Sciatic nerve (tissue), 2 donors: ENCODE measurements at regions not wholly inside any gene's neighbourhood (a gene's known extent, or its start where the extent isn't known, plus 50 kb on each side); places are given as distances from the start of the nearest gene placed in this dataset.

Source experiments
- ATAC-seq: fragments of 200-7000 bp; cut with Tn5 transposase; one replicate; pipeline ENCODE4 v1.9.1; 2020; ENCODE audit warnings: mild to moderate bottlenecking, moderate library complexity
- DNase-seq: peaks from one replicate; pipeline ENCODE4 v3.0.0-alpha.2; 2020; ENCODE audit warnings: low spot score
- intact Hi-C: fragments of 100-400 bp; cut with DNase I; formaldehyde crosslinking; loops from one replicate; pipeline ENCODE4 v1.14.2; 2022
- donor health status: DM: no; HTN: no; CAD: no.
- donor health status: DM: no; HTN: no; CAD: no.

GRCh38 chr10:4352414-4352961, 473.5 kb upstream of the AKR1E2 start:
- DNase-seq, result no peak
- ATAC-seq, result peak; percentile 93
- intact Hi-C loops, result no loop called here

GRCh38 chr10:4351723-4352413, 474.1 kb upstream of the AKR1E2 start:
- ATAC-seq, result peak; percentile 76

GRCh38 chr10:4347397-4347796, 478.6 kb upstream of the AKR1E2 start:
- no peak for DNase-seq
- intact Hi-C loops, result no loop called here
- no peak for ATAC-seq

More at GRCh38 chr10:4351723-4352413, 474.1 kb upstream of the AKR1E2 start:
- intact Hi-C loops, result no loop called here
- no peak for DNase-seq

- no peak for DNase-seq
- ATAC-seq, result peak; percentile 75
- intact Hi-C loops, result no loop called here
Measured at GRCh38 chr10:4345877-4346646, 479.9 kb upstream of the AKR1E2 start.

GRCh38 chr10:4344492-4344994, 481.5 kb upstream of the AKR1E2 start:
- intact Hi-C loops, result no loop called here
- DNase-seq (no peak), ATAC-seq (peak; percentile 84)

GRCh38 chr10:4343873-4344272, 482.1 kb upstream of the AKR1E2 start:
- intact Hi-C loops, result no loop called here
- DNase-seq (no peak), ATAC-seq (no peak)

- ATAC-seq, result no peak
- no peak for DNase-seq
- intact Hi-C loops, result no loop called here
Measured at GRCh38 chr10:4343091-4343490, 482.9 kb upstream of the AKR1E2 start.

- ATAC-seq (no peak), DNase-seq (no peak)
- intact Hi-C loops, result no loop called here
Measured at GRCh38 chr10:4338768-4339167, 487.2 kb upstream of the AKR1E2 start.

GRCh38 chr10:4337563-4337962, 488.4 kb upstream of the AKR1E2 start:
- no peak for DNase-seq
- ATAC-seq, result no peak
- intact Hi-C loops, result no loop called here

- ATAC-seq, result no peak
- no peak for DNase-seq
- intact Hi-C loops, result no loop called here
Measured at GRCh38 chr10:4334871-4335270, 491.1 kb upstream of the AKR1E2 start.

- intact Hi-C loops, result no loop called here
- DNase-seq (no peak), ATAC-seq (no peak)
Measured at GRCh38 chr10:4334015-4334414, 492.0 kb upstream of the AKR1E2 start.

- ATAC-seq (no peak), DNase-seq (no peak)
- intact Hi-C loops, result no loop called here
Measured at GRCh38 chr10:4333459-4333894, 492.5 kb upstream of the AKR1E2 start.

GRCh38 chr10:4332764-4333458, 493.1 kb upstream of the AKR1E2 start:
- ATAC-seq, result no peak
- DNase-seq, result no peak
- intact Hi-C loops, result no loop called here

GRCh38 chr10:4331150-4331549, 494.9 kb upstream of the AKR1E2 start:
- no peak for ATAC-seq
- intact Hi-C loops, result no loop called here
- no peak for DNase-seq

- DNase-seq (no peak), ATAC-seq (no peak)
- intact Hi-C loops, result no loop called here
Measured at GRCh38 chr10:4330636-4331035, 495.4 kb upstream of the AKR1E2 start.

- no peak for DNase-seq
- peak; percentile 61 for ATAC-seq
- intact Hi-C loops, result no loop called here
Measured at GRCh38 chr10:4329225-4329624, 496.8 kb upstream of the AKR1E2 start.

- intact Hi-C loops, result no loop called here
- DNase-seq, result no peak
- ATAC-seq, result no peak
Measured at GRCh38 chr10:4326647-4327046, 499.4 kb upstream of the AKR1E2 start.

GRCh38 chr10:4319870-4320367, 506.1 kb upstream of the AKR1E2 start:
- ATAC-seq (no peak), DNase-seq (no peak)
- intact Hi-C loops, result no loop called here

- intact Hi-C loops, result no loop called here
- ATAC-seq (peak; percentile 89), DNase-seq (peak; percentile 68)
Measured at GRCh38 chr10:4316161-4316810, 509.7 kb upstream of the AKR1E2 start.
